T-helper 1 cell treated with Interleukin-12 subunit alpha and Interleukin-12 subunit beta and Interleukin-4 antibody, amounts not matched to agents 30 μg/mL and 1 μg/mL, for 36 hours (primary cell): ENCODE measurements at regions not wholly inside any gene's neighbourhood (a gene's known extent, or its start where the extent isn't known, plus 50 kb on each side); places are given as distances from the start of the nearest gene placed in this dataset.

Source experiments
- H3K27ac Mint-ChIP-seq: one replicate; pipeline ENCODE4 v1.8.0; 2021; ENCODE audit warnings: mild to moderate bottlenecking, mixed read lengths
- H3K27me3 Mint-ChIP-seq: one replicate; pipeline ENCODE4 v1.8.0; 2021; ENCODE audit warnings: low read depth, mixed read lengths
- H3K36me3 Mint-ChIP-seq: one replicate; pipeline ENCODE4 v1.8.0; 2021; ENCODE audit warnings: low read depth, mixed read lengths
- H3K4me1 Mint-ChIP-seq: one replicate; pipeline ENCODE4 v1.8.0; 2021; ENCODE audit warnings: low read depth, mixed read lengths
- H3K4me3 Mint-ChIP-seq: one replicate; pipeline ENCODE4 v1.8.0; 2021; ENCODE audit warnings: mild to moderate bottlenecking, moderate library complexity, mixed read lengths
- H3K9me3 Mint-ChIP-seq: one replicate; pipeline ENCODE4 v1.8.0; 2021; ENCODE audit warnings: mixed read lengths

GRCh38 chr21:17050156-17050555 is 462.7 kb upstream of the CXADR start:
- H3K9me3 Mint-ChIP-seq = peaks cover 5% of the 10 kb centered on the region
- H3K27ac Mint-ChIP-seq = no peak overlapping the region
- H3K4me3 Mint-ChIP-seq = no peak overlapping the region
- no peaks in the 10 kb centered on the region for H3K27me3 Mint-ChIP-seq
- no peaks in the 10 kb centered on the region for H3K36me3 Mint-ChIP-seq
- no peaks in the 10 kb centered on the region for H3K4me1 Mint-ChIP-seq

DNA sequence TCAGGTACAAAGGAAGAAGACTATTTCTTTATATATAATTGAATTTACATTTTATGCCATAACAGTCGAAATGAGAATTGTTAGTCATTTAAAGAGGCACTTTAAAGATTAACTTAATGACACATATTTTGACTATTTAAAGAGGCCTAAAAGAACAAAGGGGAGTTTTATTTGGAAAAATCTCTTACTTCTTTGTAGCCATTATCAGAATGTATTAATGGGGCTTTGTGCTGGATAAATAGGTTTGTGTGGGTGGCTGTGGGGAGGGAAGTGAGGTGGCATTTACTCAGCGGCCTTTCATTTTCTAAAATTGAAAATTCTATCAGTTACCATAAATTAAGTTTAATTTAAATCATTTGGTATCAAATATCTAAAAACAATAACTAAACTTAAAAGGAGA is 462.2 kb upstream of the CXADR start:
- peaks cover 5% of the 10 kb centered on the region for H3K9me3 Mint-ChIP-seq
- H3K27me3 Mint-ChIP-seq = no peaks in the 10 kb centered on the region
- H3K36me3 Mint-ChIP-seq = no peaks in the 10 kb centered on the region
- H3K27ac Mint-ChIP-seq = no peak overlapping the region
- H3K4me1 Mint-ChIP-seq = no peaks in the 10 kb centered on the region
- H3K4me3 Mint-ChIP-seq = no peak overlapping the region

DNA sequence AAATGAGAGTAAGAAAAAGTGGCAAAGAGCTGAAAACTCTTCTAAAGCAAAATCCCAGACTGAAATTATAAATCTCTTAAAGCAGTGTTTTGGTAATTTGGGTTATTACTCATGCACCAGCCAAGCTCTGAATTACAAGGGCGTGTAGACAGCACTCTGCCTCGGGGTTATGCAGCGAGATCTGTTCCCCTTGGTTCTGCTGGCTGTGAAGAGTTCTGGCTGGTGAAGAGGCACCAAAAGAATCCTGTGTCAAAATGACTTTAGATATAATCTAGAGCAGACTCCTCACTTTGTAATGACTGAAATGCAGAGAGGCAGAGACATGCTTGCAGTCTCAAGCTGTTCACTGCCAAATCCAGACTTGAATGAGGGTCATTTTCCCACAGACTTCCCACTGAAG is 461.8 kb upstream of the CXADR start:
- H3K9me3 Mint-ChIP-seq = peaks cover 5% of the 10 kb centered on the region
- no peak overlapping the region for H3K27ac Mint-ChIP-seq
- no peaks in the 10 kb centered on the region for H3K36me3 Mint-ChIP-seq
- no peaks in the 10 kb centered on the region for H3K27me3 Mint-ChIP-seq
- no peak overlapping the region for H3K4me3 Mint-ChIP-seq
- no peaks in the 10 kb centered on the region for H3K4me1 Mint-ChIP-seq

DNA sequence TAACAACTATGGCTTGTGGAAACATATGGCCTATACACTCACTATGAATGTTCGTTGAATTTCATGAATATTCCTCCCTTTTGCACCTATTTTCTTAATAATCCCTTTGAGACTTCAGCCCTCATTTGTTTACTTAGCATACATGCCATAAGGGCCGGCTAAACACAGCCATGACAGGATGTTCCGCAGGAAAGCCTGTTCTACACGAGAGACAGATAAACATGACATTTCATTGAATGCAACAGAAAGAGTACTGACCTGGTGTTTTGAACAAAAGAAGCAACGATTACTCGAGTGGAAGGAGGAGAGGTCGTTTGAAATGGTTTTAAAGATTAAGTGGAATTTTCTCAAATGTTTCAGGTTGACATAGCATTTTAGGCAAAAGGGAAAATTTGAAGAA is 459.5 kb upstream of the CXADR start:
- Mint-ChIP-seq H3K27me3 (no peaks in the 10 kb centered on the region), H3K36me3 (no peaks in the 10 kb centered on the region), H3K4me1 (no peaks in the 10 kb centered on the region), H3K9me3 (peaks cover 16% of the 10 kb centered on the region), H3K27ac (no peak overlapping the region), H3K4me3 (no peak overlapping the region)

GRCh38 chr21:17059936-17060335 is 452.9 kb upstream of the CXADR start:
- no peak overlapping the region for H3K4me3 Mint-ChIP-seq
- no peaks in the 10 kb centered on the region for H3K27me3 Mint-ChIP-seq
- no peaks in the 10 kb centered on the region for H3K4me1 Mint-ChIP-seq
- H3K36me3 Mint-ChIP-seq = no peaks in the 10 kb centered on the region
- H3K9me3 Mint-ChIP-seq = peaks cover 34% of the 10 kb centered on the region
- H3K27ac Mint-ChIP-seq = no peak overlapping the region

DNA sequence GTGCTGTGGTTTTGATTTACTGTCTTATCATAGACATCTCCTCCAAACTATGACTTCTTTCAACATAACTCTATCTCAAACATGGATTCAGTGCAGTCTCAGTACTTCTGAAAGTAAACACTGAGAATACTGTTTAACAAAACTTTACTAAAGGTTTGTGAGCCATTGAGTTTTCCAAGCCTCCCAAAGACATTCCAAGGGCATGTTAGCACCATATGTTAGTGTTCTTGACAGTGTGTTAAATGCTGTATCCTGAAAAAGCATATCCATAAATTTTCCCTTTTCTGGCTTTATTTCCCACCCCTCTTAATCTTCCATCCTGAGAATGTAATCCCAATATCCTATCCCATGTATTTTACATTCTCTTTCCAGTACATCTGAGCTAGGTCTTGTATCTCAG is 446.8 kb upstream of the CXADR start:
- H3K27ac Mint-ChIP-seq = no peak overlapping the region
- H3K4me3 Mint-ChIP-seq = no peak overlapping the region
- peaks cover 25% of the 10 kb centered on the region for H3K9me3 Mint-ChIP-seq
- no peaks in the 10 kb centered on the region for H3K36me3 Mint-ChIP-seq
- H3K27me3 Mint-ChIP-seq = no peaks in the 10 kb centered on the region
- H3K4me1 Mint-ChIP-seq = no peaks in the 10 kb centered on the region

- peaks cover 8% of the 10 kb centered on the region for H3K9me3 Mint-ChIP-seq
- no peaks in the 10 kb centered on the region for H3K36me3 Mint-ChIP-seq
- no peak overlapping the region for H3K4me3 Mint-ChIP-seq
- H3K27me3 Mint-ChIP-seq = no peaks in the 10 kb centered on the region
- no peaks in the 10 kb centered on the region for H3K4me1 Mint-ChIP-seq
- H3K27ac Mint-ChIP-seq = no peak overlapping the region
Observed at GRCh38 chr21:17071093-17071492, 441.8 kb upstream of the CXADR start.

GRCh38 chr21:17081193-17081592 is 431.6 kb upstream of the CXADR start:
- H3K9me3 Mint-ChIP-seq = peaks cover 10% of the 10 kb centered on the region
- no peaks in the 10 kb centered on the region for H3K36me3 Mint-ChIP-seq
- H3K4me1 Mint-ChIP-seq = no peaks in the 10 kb centered on the region
- H3K27ac Mint-ChIP-seq = no peak overlapping the region
- H3K27me3 Mint-ChIP-seq = no peaks in the 10 kb centered on the region
- no peak overlapping the region for H3K4me3 Mint-ChIP-seq

DNA sequence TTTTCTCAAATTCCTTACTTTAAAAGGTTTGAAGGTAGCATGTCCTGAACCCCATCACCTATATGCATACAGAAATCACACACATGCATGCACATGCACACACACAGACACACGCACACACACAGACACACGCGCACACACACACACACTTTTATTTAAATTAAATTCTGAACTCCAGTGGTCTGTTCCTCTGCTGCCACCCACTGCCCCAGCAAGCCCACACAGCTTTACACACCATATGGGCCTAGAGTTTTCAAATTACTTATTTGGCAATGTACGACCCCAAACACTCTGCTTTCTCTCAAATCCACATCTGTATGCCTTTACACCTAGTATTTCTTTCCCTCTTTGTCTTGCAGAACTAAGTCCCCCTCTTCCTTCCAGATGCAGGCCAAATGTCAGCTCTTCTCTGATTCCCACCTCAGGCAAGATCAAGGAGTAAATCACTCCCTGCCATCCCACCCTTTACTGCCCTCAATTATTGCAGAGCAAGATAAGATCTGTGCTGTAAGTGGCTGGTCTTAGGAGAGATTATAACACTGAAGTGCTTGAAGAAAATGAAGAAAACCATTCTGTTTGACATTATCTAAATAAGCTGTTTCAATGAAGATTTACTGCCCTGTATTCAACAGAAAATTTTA is 429.9 kb upstream of the CXADR start:
- Mint-ChIP-seq H3K36me3 (no peaks in the 10 kb centered on the region), H3K9me3 (peaks cover 18% of the 10 kb centered on the region), H3K4me1 (no peaks in the 10 kb centered on the region), H3K27ac (no peak overlapping the region), H3K4me3 (no peak overlapping the region), H3K27me3 (no peaks in the 10 kb centered on the region)

DNA sequence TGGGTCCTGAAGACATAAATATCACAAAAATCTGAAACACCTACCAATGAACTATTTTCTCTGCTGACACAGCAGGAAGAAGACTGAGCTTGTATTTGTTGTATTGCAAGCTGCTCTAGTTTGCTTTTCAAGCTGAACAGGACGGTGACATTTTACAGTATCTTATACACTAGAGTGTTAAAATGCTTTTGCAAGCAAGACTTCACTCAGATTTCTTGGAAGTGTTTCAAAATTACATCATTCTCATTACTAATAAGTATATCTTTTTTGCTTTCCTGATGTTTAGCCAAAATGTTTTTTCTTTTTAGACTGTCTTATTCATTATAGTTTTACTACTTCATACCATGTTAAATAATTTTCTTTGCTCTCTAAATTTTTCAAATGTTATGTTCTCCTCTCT is 427.1 kb upstream of the CXADR start:
- Mint-ChIP-seq H3K36me3 (no peaks in the 10 kb centered on the region), H3K4me1 (no peaks in the 10 kb centered on the region), H3K4me3 (no peak overlapping the region), H3K9me3 (peaks cover 35% of the 10 kb centered on the region), H3K27ac (no peak overlapping the region), H3K27me3 (no peaks in the 10 kb centered on the region)

GRCh38 chr21:17088500-17088899 is 424.3 kb upstream of the CXADR start:
- H3K27ac Mint-ChIP-seq = no peak overlapping the region
- H3K27me3 Mint-ChIP-seq = no peaks in the 10 kb centered on the region
- no peaks in the 10 kb centered on the region for H3K4me1 Mint-ChIP-seq
- no peaks in the 10 kb centered on the region for H3K36me3 Mint-ChIP-seq
- peaks cover 25% of the 10 kb centered on the region for H3K9me3 Mint-ChIP-seq
- H3K4me3 Mint-ChIP-seq = no peak overlapping the region

GRCh38 chr21:17089091-17089491 is 423.8 kb upstream of the CXADR start:
- Mint-ChIP-seq H3K9me3 (peaks cover 25% of the 10 kb centered on the region), H3K27me3 (no peaks in the 10 kb centered on the region), H3K4me1 (no peaks in the 10 kb centered on the region), H3K36me3 (no peaks in the 10 kb centered on the region), H3K4me3 (no peak overlapping the region), H3K27ac (no peak overlapping the region)

GRCh38 chr21:17101696-17102095 is 411.1 kb upstream of the CXADR start:
- Mint-ChIP-seq H3K27ac (no peak overlapping the region), H3K27me3 (no peaks in the 10 kb centered on the region), H3K9me3 (peaks cover 46% of the 10 kb centered on the region), H3K4me1 (no peaks in the 10 kb centered on the region), H3K4me3 (no peak overlapping the region), H3K36me3 (no peaks in the 10 kb centered on the region)

DNA sequence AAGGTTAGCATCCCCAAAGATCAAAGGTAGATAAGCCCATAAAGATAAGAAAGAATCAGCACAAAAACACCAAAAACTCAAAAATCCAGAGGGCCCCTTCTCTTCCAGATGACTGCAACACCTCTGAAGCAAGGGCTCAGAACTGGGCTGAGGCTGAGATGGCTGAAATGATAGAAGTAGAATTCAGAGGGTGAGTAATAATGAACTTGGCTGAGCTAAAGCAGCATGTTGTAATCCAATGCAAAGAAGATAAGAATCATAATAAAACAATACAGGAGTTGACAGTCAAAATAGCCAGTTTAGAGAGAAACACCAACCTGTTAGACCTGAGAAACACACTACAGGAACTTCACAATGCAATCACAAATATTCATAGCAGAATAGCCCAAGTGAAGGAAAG is 406.9 kb upstream of the CXADR start:
- no peaks in the 10 kb centered on the region for H3K27me3 Mint-ChIP-seq
- no peak overlapping the region for H3K27ac Mint-ChIP-seq
- H3K36me3 Mint-ChIP-seq = no peaks in the 10 kb centered on the region
- H3K4me3 Mint-ChIP-seq = no peak overlapping the region
- no peaks in the 10 kb centered on the region for H3K4me1 Mint-ChIP-seq
- H3K9me3 Mint-ChIP-seq = peaks cover 72% of the 10 kb centered on the region

DNA sequence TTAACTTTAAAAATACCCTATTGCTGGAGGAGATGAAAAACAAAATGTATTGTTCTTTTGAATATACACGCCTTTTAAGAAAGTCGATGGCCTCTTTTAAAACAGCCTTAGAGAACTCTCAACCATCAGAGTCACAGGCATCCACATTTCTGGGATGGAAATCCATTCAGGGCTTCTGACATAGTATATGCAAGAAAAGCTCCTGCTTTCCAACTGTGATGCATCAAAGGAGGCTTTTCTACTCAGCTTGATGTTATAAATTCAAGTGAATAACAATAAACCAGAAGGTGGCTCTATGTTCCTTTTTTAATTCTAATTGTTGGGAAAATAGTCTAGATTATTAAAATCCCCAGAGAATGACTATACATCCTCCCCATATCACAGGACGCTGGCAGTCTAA is 398.8 kb upstream of the CXADR start:
- no peak overlapping the region for H3K27ac Mint-ChIP-seq
- H3K9me3 Mint-ChIP-seq = peaks cover 29% of the 10 kb centered on the region
- H3K27me3 Mint-ChIP-seq = no peaks in the 10 kb centered on the region
- no peaks in the 10 kb centered on the region for H3K36me3 Mint-ChIP-seq
- no peak overlapping the region for H3K4me3 Mint-ChIP-seq
- no peaks in the 10 kb centered on the region for H3K4me1 Mint-ChIP-seq
